GM12878 (cell line): ENCODE measurements at regions not wholly inside any gene's neighbourhood (a gene's known extent, or its start where the extent isn't known, plus 50 kb on each side); places are given as distances from the start of the nearest gene placed in this dataset.

Source experiments
- ATAC-seq: fragments of 200-7000 bp; cut with Tn5 transposase; 3 replicates; pipeline ENCODE4 v1.9.1; 2020; ENCODE audit warnings: mild to moderate bottlenecking, moderate library complexity
- BruUV-seq: library from RNA; stranded (reverse); fragments of 400-500 nt; replicated peaks from 2 replicates; lab custom pipeline; 2021; lab: Mats Ljungman, UMichigan
- CTCF ChIA-PET: fragments of 300-600 bp; sonication (Branson Sonifier 250); formaldehyde crosslinking; extraction: SDS; loops from one replicate; lab custom pipeline; 2021; ENCODE audit warnings: inconsistent platforms; lab: Yijun Ruan, JAX
- POLR2A ChIA-PET: fragments of 350-600 bp; formaldehyde crosslinking; extraction: SDS; loops from one replicate; lab custom pipeline; 2021; ENCODE audit warnings: inconsistent platforms; lab: Charles Lee
- RAD21 ChIA-PET: fragments of 300-600 bp; sonication (Branson Sonifier 250); formaldehyde crosslinking; loops from one replicate; lab custom pipeline; 2023; ENCODE audit warnings: antibody characterized with exemption; ENCODE audit not compliant: unreplicated experiment; lab: Charles Lee
- SMC1A ChIA-PET: fragments of 300-600 bp; sonication (Branson Sonifier 250); formaldehyde crosslinking; loops from one replicate; lab custom pipeline; 2023; ENCODE audit not compliant: unreplicated experiment, uncharacterized antibody; lab: Charles Lee
- DNase-seq: peaks from one replicate; pipeline ENCODE4 v3.0.0-alpha.2; 2011; ENCODE audit warnings: low read depth, low spot score
- FAIRE-seq: peaks from 3 replicates; lab custom pipeline; 2011; peaks lifted over from hg19 to GRCh38; lab: Jason Lieb, UNC
- H2AFZ ChIP-seq: 2 replicates; pipeline ENCODE4 v1.6.0; 2011; ENCODE audit warnings: low read depth, low read length, control low read depth; ENCODE audit not compliant: control insufficient read depth
- H3K27ac ChIP-seq: 2 replicates; pipeline ENCODE4 v1.5.1; 2011; ENCODE audit warnings: control low read depth; ENCODE audit not compliant: control insufficient read depth, insufficient read depth
- H3K27me3 ChIP-seq, 2 experiments: replicated peaks in 1 of 2; 2 replicates each; pipeline versions ENCODE4 v1.6.0 to v1.6.1; 2011; ENCODE audit warnings: low read length in 1 of 2; ENCODE audit not compliant: control insufficient read depth in 2 of 2, insufficient read depth in 2 of 2
- H3K36me3 ChIP-seq, 2 experiments: 2 replicates each; pipeline ENCODE4 v1.5.1; 2011; ENCODE audit warnings: low read length in 1 of 2; ENCODE audit not compliant: control insufficient read depth in 2 of 2, insufficient read depth in 2 of 2
- H3K4me1 ChIP-seq: 2 replicates; pipeline ENCODE4 v1.6.1; 2011; ENCODE audit warnings: mild to moderate bottlenecking, low read length, moderate library complexity, mixed read lengths; ENCODE audit not compliant: control insufficient read depth, insufficient read depth
- H3K4me2 ChIP-seq: 2 replicates; pipeline ENCODE4 v1.6.0; 2011; ENCODE audit warnings: control low read depth; ENCODE audit not compliant: control insufficient read depth, insufficient read depth
- H3K4me3 ChIP-seq: fragments of 200-600 bp; sonication (generic); 2 replicates; pipeline ENCODE4 v1.5.1; 2016
- H3K79me2 ChIP-seq: 2 replicates; pipeline ENCODE4 v1.6.0; 2011; ENCODE audit warnings: low read length; ENCODE audit not compliant: control insufficient read depth, insufficient read depth
- H3K9ac ChIP-seq: 2 replicates; pipeline ENCODE4 v1.8.0; 2011; ENCODE audit warnings: low read length, control low read depth, mixed read lengths; ENCODE audit not compliant: control insufficient read depth, insufficient read depth
- H3K9me3 ChIP-seq: replicated peaks from 3 replicates; pipeline ENCODE4 v1.5.1; 2011; ENCODE audit warnings: mild to moderate bottlenecking, low read length; ENCODE audit not compliant: control insufficient read depth, insufficient read depth
- H4K20me1 ChIP-seq: 2 replicates; pipeline ENCODE4 v1.6.0; 2011; ENCODE audit not compliant: control insufficient read depth, insufficient read depth
- ATF7 ChIP-seq: fragments of 450-650 bp; IDR thresholded peaks from 2 replicates; pipeline ENCODE4 v1.6.1; 2016; ENCODE audit warnings: low read depth, mild to moderate bottlenecking
- FOXK2 ChIP-seq: fragments of 450-650 bp; IDR thresholded peaks from 2 replicates; pipeline ENCODE4 v1.6.1; 2017; ENCODE audit warnings: mild to moderate bottlenecking, moderate library complexity
- HDAC2 ChIP-seq: fragments of 200-600 bp; sonication (generic); IDR thresholded peaks from 2 replicates; pipeline ENCODE4 v1.6.1; 2017
- IRF4 ChIP-seq: IDR thresholded peaks from 2 replicates; pipeline ENCODE4 v1.6.1; 2011; ENCODE audit warnings: low read depth, low read length
- KDM1A ChIP-seq: fragments of 200-600 bp; sonication (generic); IDR thresholded peaks from 2 replicates; pipeline ENCODE4 v1.6.1; 2016; ENCODE audit warnings: borderline replicate concordance
- MLLT1 ChIP-seq: fragments of 450-650 bp; IDR thresholded peaks from 2 replicates; pipeline ENCODE4 v1.6.1; 2016; ENCODE audit warnings: mild to moderate bottlenecking
- NFXL1 ChIP-seq: fragments of 450-650 bp; IDR thresholded peaks from 2 replicates; pipeline ENCODE4 v1.6.1; 2017; ENCODE audit warnings: antibody characterized with exemption, mild to moderate bottlenecking, borderline replicate concordance
- NFYA ChIP-seq: IDR thresholded peaks from 2 replicates; pipeline ENCODE4 v1.6.1; 2011; ENCODE audit warnings: low read depth, mild to moderate bottlenecking, low read length, improper control_type of control experiment, borderline replicate concordance
- NRF1 ChIP-seq: conservative IDR thresholded peaks from 2 replicates; pipeline ENCODE4 v1.6.1; 2011; ENCODE audit warnings: mild to moderate bottlenecking, low read depth, low read length, improper control_type of control experiment
- PAX5 ChIP-seq: IDR thresholded peaks from 2 replicates; pipeline ENCODE4 v1.6.1; 2011; ENCODE audit warnings: low read depth, low read length, borderline replicate concordance
- SMARCA5 ChIP-seq: fragments of 450-650 bp; IDR thresholded peaks from 2 replicates; pipeline ENCODE4 v1.6.1; 2017; ENCODE audit warnings: mild to moderate bottlenecking
- SREBF2 ChIP-seq: IDR thresholded peaks from 2 replicates; pipeline ENCODE4 v1.6.1; 2012; ENCODE audit warnings: mild to moderate bottlenecking, low read length
- TAF1 ChIP-seq: IDR thresholded peaks from 2 replicates; pipeline ENCODE4 v1.6.1; 2011; ENCODE audit warnings: mild to moderate bottlenecking, low read depth, low read length, borderline replicate concordance
- WRNIP1 ChIP-seq: IDR thresholded peaks from 2 replicates; pipeline ENCODE4 v1.6.1; 2011; ENCODE audit warnings: low read depth, low read length, improper control_type of control experiment, borderline replicate concordance
- WGBS: methylation state at CpG from one replicate; pipeline ENCODE4 v1.1.6; 2016; ENCODE audit warnings: low lambda C conversion rate; ENCODE audit not compliant: insufficient replicate concordance, insufficient coverage; ENCODE audit errors: missing lambda C conversion rate; 5-methylcytosine and 5-hydroxymethylcytosine counted together
- in situ Hi-C: fragments of 300-500 bp; cut with MboI; formaldehyde crosslinking; loops from 9 replicates; pipeline ENCODE4 v1.14.3; 2018; ENCODE audit warnings: mixed read lengths
- intact Hi-C: fragments of 100-400 bp; cut with micrococcal nuclease; formaldehyde crosslinking; loops from one replicate; pipeline ENCODE4 v1.14.2; 2022; ENCODE audit not compliant: unreplicated experiment

GRCh38 chr15:97521381-97522285 lies 438.9 kb upstream of the ARRDC4 start:
- CTCF ChIA-PET = no interaction called here
- H3K4me2 ChIP-seq = no peak overlapping the region

More at GRCh38 chr15:97521381-97522285, 438.9 kb upstream of the ARRDC4 start:
- DNase-seq (no peak), ATAC-seq (no peak), FAIRE-seq (no peak)
- H3K27ac ChIP-seq = no peak overlapping the region
- no TSS peak for BruUV-seq
- TF ChIP-seq ATF7 = no peak
- no peak for TF ChIP-seq NRF1
- no peak for TF ChIP-seq FOXK2
- no peak for TF ChIP-seq SREBF2
- no peak for TF ChIP-seq MLLT1
- TF ChIP-seq TAF1 = no peak
- TF ChIP-seq NFXL1 = no peak
- no peak for TF ChIP-seq IRF4
- no peak for TF ChIP-seq WRNIP1
- no peak for TF ChIP-seq HDAC2
- TF ChIP-seq KDM1A = no peak
- no peak for TF ChIP-seq PAX5
- no peak for TF ChIP-seq SMARCA5
- TF ChIP-seq NFYA = no peak
- 33% methylated on average over 21 of the region's 21 CpGs for WGBS
- SMC1A ChIA-PET = no interaction called here
- H3K27me3 ChIP-seq = no peaks in the 10 kb centered on the region
- in situ Hi-C loops (no loop called here), intact Hi-C loops (no loop called here)
- no peak overlapping the region for H2AFZ ChIP-seq
- no peak overlapping the region for H3K4me3 ChIP-seq
- POLR2A ChIA-PET = no interaction called here
- no peaks in the 10 kb centered on the region for H3K4me1 ChIP-seq
- H3K36me3 ChIP-seq = no peaks in the 10 kb centered on the region
- RAD21 ChIA-PET = no interaction called here
- H3K9me3 ChIP-seq = no peaks in the 10 kb centered on the region
- no peak overlapping the region for H3K9ac ChIP-seq
- no peaks in the 10 kb centered on the region for H3K79me2 ChIP-seq
- no peaks in the 10 kb centered on the region for H4K20me1 ChIP-seq
